GM23338 (cell line): ENCODE measurements at regions not wholly inside any gene's neighbourhood (a gene's known extent, or its start where the extent isn't known, plus 50 kb on each side); places are given as distances from the start of the nearest gene placed in this dataset.

Source experiments
- ATAC-seq: fragments of 200-7000 bp; cut with Tn5 transposase; 3 replicates; pipeline ENCODE4 v1.9.1; 2020
- DNase-seq: peaks from one replicate; pipeline ENCODE4 v3.0.0-alpha.2; 2015; ENCODE audit warnings: low spot score
- H2AFZ ChIP-seq: fragments of 200-600 bp; sonication (generic); 2 replicates; pipeline ENCODE4 v1.8.0; 2016; ENCODE audit warnings: antibody characterized with exemption, mild to moderate bottlenecking, moderate library complexity
- H3F3A ChIP-seq: fragments of 200-600 bp; sonication (generic); replicated peaks from 2 replicates; pipeline ENCODE4 v1.8.0; 2017; ENCODE audit warnings: antibody characterized with exemption, mixed run types, low read depth
- H3K27ac ChIP-seq: fragments of 200-600 bp; sonication (generic); 2 replicates; pipeline ENCODE4 v1.6.1; 2016; ENCODE audit warnings: low read depth
- H3K27me3 ChIP-seq: fragments of 200-600 bp; sonication (generic); 2 replicates; pipeline ENCODE4 v1.8.0; 2016; ENCODE audit warnings: mild to moderate bottlenecking, mixed run types, moderate library complexity; ENCODE audit not compliant: insufficient read depth
- H3K36me3 ChIP-seq: fragments of 200-600 bp; sonication (generic); 2 replicates; pipeline ENCODE4 v1.8.0; 2016; ENCODE audit warnings: mild to moderate bottlenecking; ENCODE audit not compliant: insufficient read depth
- H3K4me1 ChIP-seq: fragments of 200-600 bp; sonication (generic); 2 replicates; pipeline ENCODE4 v1.8.0; 2016; ENCODE audit warnings: mild to moderate bottlenecking, moderate library complexity; ENCODE audit not compliant: insufficient read depth
- H3K4me2 ChIP-seq: fragments of 200-600 bp; sonication (generic); 2 replicates; pipeline ENCODE4 v1.7.1; 2017; ENCODE audit warnings: mixed run types
- H3K4me3 ChIP-seq: fragments of 200-600 bp; sonication (generic); 2 replicates; pipeline ENCODE4 v1.6.1; 2016; ENCODE audit warnings: mixed run types
- H3K79me2 ChIP-seq: fragments of 200-600 bp; sonication (generic); replicated peaks from 2 replicates; pipeline ENCODE4 v1.8.0; 2017; ENCODE audit warnings: mild to moderate bottlenecking; ENCODE audit not compliant: insufficient read depth
- H3K9me2 ChIP-seq: fragments of 200-600 bp; sonication (generic); 2 replicates; pipeline ENCODE4 v1.8.0; 2017; ENCODE audit not compliant: insufficient read depth
- H4K20me1 ChIP-seq: fragments of 200-600 bp; sonication (generic); replicated peaks from 2 replicates; pipeline ENCODE4 v1.8.0; 2017; ENCODE audit warnings: mild to moderate bottlenecking; ENCODE audit not compliant: insufficient read depth
- H3K27ac Mint-ChIP-seq: 2 replicates; pipeline ENCODE4 v1.8.0; 2020; ENCODE audit warnings: inconsistent platforms, mild to moderate bottlenecking, moderate library complexity, mixed read lengths
- H3K27me3 Mint-ChIP-seq: 3 replicates; pipeline ENCODE4 v1.8.0; 2022; ENCODE audit warnings: low read depth, mild to moderate bottlenecking, moderate library complexity, mixed read lengths, inconsistent platforms; ENCODE audit not compliant: insufficient read depth, poor library complexity
- H3K36me3 Mint-ChIP-seq: 3 replicates; pipeline ENCODE4 v1.8.0; 2021; ENCODE audit warnings: low read depth, mild to moderate bottlenecking, inconsistent platforms, moderate library complexity, mixed read lengths
- H3K4me1 Mint-ChIP-seq: 3 replicates; pipeline ENCODE4 v1.8.0; 2020; ENCODE audit warnings: mild to moderate bottlenecking, inconsistent platforms, mixed read lengths
- H3K4me3 Mint-ChIP-seq: 3 replicates; pipeline ENCODE4 v1.8.0; 2021; ENCODE audit warnings: moderate library complexity, mild to moderate bottlenecking, inconsistent platforms, mixed read lengths
- H3K9me3 Mint-ChIP-seq: 3 replicates; pipeline ENCODE4 v1.8.0; 2020; ENCODE audit warnings: moderate library complexity, mild to moderate bottlenecking, inconsistent platforms, mixed read lengths
- CREB1 ChIP-seq: fragments of 250-450 bp; sonication (Bioruptor Pico); IDR thresholded peaks from 2 replicates; pipeline ENCODE4 v1.5.0; 2020; ENCODE audit warnings: low read depth, mild to moderate bottlenecking, moderate library complexity
- CTCF ChIP-seq, 2 experiments: fragments of 200-600 bp in 1 of 2; sonication (generic) in 1 of 2; conservative IDR thresholded peaks; 2 replicates each; pipeline versions ENCODE4 v1.5.1 to v1.6.1; 2016 to 2017; ENCODE audit warnings: antibody characterized with exemption in 2 of 2, low read depth in 2 of 2, mild to moderate bottlenecking in 2 of 2, moderate library complexity in 1 of 2
- ETS1 ChIP-seq: IDR thresholded peaks from 2 replicates; pipeline ENCODE4 v1.6.1; 2016; ENCODE audit warnings: antibody characterized with exemption
- EZH2 ChIP-seq: fragments of 200-600 bp; sonication (generic); IDR thresholded peaks from one replicate; pipeline ENCODE4 v1.8.0; 2017; ENCODE audit warnings: antibody characterized with exemption, mild to moderate bottlenecking, low read depth; ENCODE audit not compliant: unreplicated experiment
- EZH2phosphoT487 ChIP-seq: fragments of 200-600 bp; sonication (generic); IDR thresholded peaks from one replicate; pipeline ENCODE4 v1.8.1; 2018; ENCODE audit warnings: antibody characterized with exemption; ENCODE audit not compliant: unreplicated experiment
- JUNB ChIP-seq: IDR thresholded peaks from one replicate; pipeline ENCODE4 v1.6.1; 2016; ENCODE audit warnings: antibody characterized with exemption; ENCODE audit not compliant: unreplicated experiment
- NANOG ChIP-seq: IDR thresholded peaks from 2 replicates; pipeline ENCODE4 v1.6.1; 2016; ENCODE audit warnings: antibody characterized with exemption, borderline replicate concordance
- POLR2AphosphoS5 ChIP-seq: IDR thresholded peaks from 2 replicates; pipeline ENCODE4 v1.6.1; 2016; ENCODE audit warnings: antibody characterized with exemption, low read depth
- REST ChIP-seq: IDR thresholded peaks from one replicate; pipeline ENCODE4 v1.6.1; 2018; ENCODE audit warnings: antibody characterized with exemption; ENCODE audit not compliant: unreplicated experiment
- STAT1 ChIP-seq: IDR thresholded peaks from one replicate; pipeline ENCODE4 v1.6.1; 2016; ENCODE audit warnings: antibody characterized with exemption; ENCODE audit not compliant: unreplicated experiment
- ZNF114 ChIP-seq: fragments of 250-450 bp; sonication (Bioruptor Pico); IDR thresholded peaks from 2 replicates; pipeline ENCODE4 v1.5.0; 2020; ENCODE audit warnings: mild to moderate bottlenecking, moderate library complexity
- ZNF331 ChIP-seq: fragments of 250-450 bp; sonication (Bioruptor Pico); IDR thresholded peaks from 2 replicates; pipeline ENCODE4 v1.5.0; 2020; ENCODE audit warnings: low read depth, mild to moderate bottlenecking, moderate library complexity
- ZNF462 ChIP-seq: fragments of 250-450 bp; sonication (Bioruptor Pico); IDR thresholded peaks from 2 replicates; pipeline ENCODE4 v1.5.0; 2020; ENCODE audit warnings: mild to moderate bottlenecking, moderate library complexity

GRCh38 chr11:69429716-69430491, 51.6 kb upstream of the LINC01488 start:
- Mint-ChIP-seq H3K36me3 (peaks cover 4% of the 10 kb centered on the region), H3K4me3 (no peak overlapping the region), H3K4me1 (peaks cover 7% of the 10 kb centered on the region), H3K27ac (no peak overlapping the region), H3K9me3 (peaks cover 9% of the 10 kb centered on the region), H3K27me3 (peaks cover 14% of the 10 kb centered on the region)
- Histone ChIP-seq H3K9me2 (0 out of 2 replicates have a peak, but pooled peaks cover 3% of the 10 kb centered on the region), H3F3A (no peaks in the 10 kb centered on the region), H3K4me2 (no peak overlapping the region), H2AFZ (no peak overlapping the region), H3K36me3 (peaks cover 4% of the 10 kb centered on the region; the same call in 1 of the 2 replicates), H3K4me3 (no peak overlapping the region), H3K79me2 (no peaks in the 10 kb centered on the region), H3K27me3 (no peaks in the 10 kb centered on the region), H3K4me1 (peaks cover 3% of the 10 kb centered on the region; the same call in 1 of the 2 replicates), H4K20me1 (no peaks in the 10 kb centered on the region), H3K27ac (no peak overlapping the region)
- no peak for TF ChIP-seq STAT1
- TF ChIP-seq ZNF462: no peak
- TF ChIP-seq ETS1: no peak
- no peak for TF ChIP-seq EZH2phosphoT487
- no peak for TF ChIP-seq POLR2AphosphoS5
- no peak for TF ChIP-seq CTCF (conservative IDR thresholded peaks at IDR 0.05; ENCODE audit: low read depth in 2 of 2)
- no peak for TF ChIP-seq CREB1
- no peak for TF ChIP-seq REST
- no peak for TF ChIP-seq EZH2
- no peak for TF ChIP-seq ZNF114 (CRISPR knock-in tag)
- TF ChIP-seq ZNF331 (CRISPR knock-in tag): no peak
- no peak for TF ChIP-seq JUNB
- TF ChIP-seq NANOG: no peak
- ATAC-seq (no peak), DNase-seq (no peak)
